HepG2 (cell line): ENCODE measurements at regions not wholly inside any gene's neighbourhood (a gene's known extent, or its start where the extent isn't known, plus 50 kb on each side); places are given as distances from the start of the nearest gene placed in this dataset.

Experiments used
- ATAC-seq: fragments of 200-7000 bp; cut with Tn5 transposase; 3 replicates; pipeline ENCODE4 v1.9.1; 2020; ENCODE audit warnings: mild to moderate bottlenecking, moderate library complexity
- BruUV-seq: library from RNA; stranded (reverse); fragments of 400-500 nt; replicated peaks from 2 replicates; lab custom pipeline; 2021; lab: Mats Ljungman, UMichigan
- CTCF ChIA-PET: fragments of 300-600 bp; formaldehyde crosslinking; extraction: SDS; loops from one replicate; lab custom pipeline; 2021; ENCODE audit warnings: low total read pairs, inconsistent platforms, low intra/inter-chr PET ratio; lab: Yijun Ruan, JAX
- POLR2A ChIA-PET: fragments of 350-600 bp; sonication (Branson Sonifier 250); formaldehyde crosslinking; loops from one replicate; lab custom pipeline; 2020; ENCODE audit warnings: antibody characterized with exemption, inconsistent platforms; lab: Yijun Ruan, JAX
- DNase-seq: peaks from one replicate; pipeline ENCODE4 v3.0.0-alpha.2; 2015; ENCODE audit warnings: low spot score
- FAIRE-seq: peaks from 3 replicates; lab custom pipeline; 2011; peaks lifted over from hg19 to GRCh38; lab: Jason Lieb, UNC
- H2AFZ ChIP-seq: one replicate; pipeline ENCODE4 v1.6.1; 2011; ENCODE audit warnings: low read length, inconsistent platforms
- H3K27ac ChIP-seq: fragments of 300-600 bp; 3 replicates; pipeline ENCODE4 v1.8.0; 2011; ENCODE audit warnings: mixed run types, mild to moderate bottlenecking, mixed read lengths, low read length, inconsistent platforms; ENCODE audit not compliant: insufficient read depth; ENCODE audit errors: extremely low read length
- H3K27me3 ChIP-seq, 2 experiments: fragments of 200-600 bp in 1 of 2; 2 replicates in 1 of 2; 3 replicates in 1 of 2; pipeline versions ENCODE4 v1.6.0 to v1.8.0; 2011; ENCODE audit warnings: low read length in 2 of 2, mild to moderate bottlenecking in 2 of 2, moderate library complexity in 2 of 2, inconsistent platforms in 1 of 2; ENCODE audit not compliant: insufficient read depth in 2 of 2, control insufficient read depth in 1 of 2
- H3K36me3 ChIP-seq, 2 experiments: fragments of 200-600 bp in 1 of 2; replicated peaks in 1 of 2; 2 replicates in 1 of 2; 3 replicates in 1 of 2; pipeline versions ENCODE4 v1.5.1 to v1.8.0; 2011; ENCODE audit warnings: low read length in 2 of 2, inconsistent platforms in 1 of 2; ENCODE audit not compliant: insufficient read depth in 2 of 2, control insufficient read depth in 1 of 2
- H3K4me1 ChIP-seq: 2 replicates; pipeline ENCODE4 v1.5.1; 2012; ENCODE audit warnings: low read length, inconsistent platforms; ENCODE audit not compliant: insufficient read depth
- H3K4me2 ChIP-seq: 2 replicates; pipeline ENCODE4 v1.6.0; 2011; ENCODE audit warnings: low read depth, low read length, inconsistent platforms
- H3K4me3 ChIP-seq, 3 experiments: fragments of 200-600 bp in 1 of 3; sonication (generic), shearing (Covaris generic) in 1 of 3; replicated peaks in 1 of 3; 2 replicates each; pipeline ENCODE4 v1.5.1; 2011 to 2016; ENCODE audit warnings: low read length in 3 of 3, inconsistent platforms in 2 of 3, low read depth in 2 of 3, mild to moderate bottlenecking in 2 of 3, control low read depth in 1 of 3, mixed read lengths in 1 of 3; ENCODE audit not compliant: insufficient read depth in 1 of 3
- H3K79me2 ChIP-seq: one replicate; pipeline ENCODE4 v1.6.1; 2011; ENCODE audit warnings: low read length, inconsistent platforms; ENCODE audit not compliant: insufficient read depth
- H3K9ac ChIP-seq: 2 replicates; pipeline ENCODE4 v1.6.0; 2011; ENCODE audit warnings: mild to moderate bottlenecking, low read depth, low read length, inconsistent platforms; ENCODE audit not compliant: insufficient read depth
- H3K9me3 ChIP-seq: 2 replicates; pipeline ENCODE4 v1.5.1; 2012; ENCODE audit warnings: mild to moderate bottlenecking, low read length
- H4K20me1 ChIP-seq: 2 replicates; pipeline ENCODE4 v1.6.0; 2011; ENCODE audit warnings: inconsistent platforms, mild to moderate bottlenecking, low read length, moderate library complexity; ENCODE audit not compliant: insufficient read depth
- JUND ChIP-seq: sonication (generic); formaldehyde crosslinking; IDR thresholded peaks from 2 replicates; pipeline ENCODE4 v1.8.0; 2022; ENCODE audit warnings: mild to moderate bottlenecking, missing genetic modification reagents
- MTF1 ChIP-seq: sonication (generic); formaldehyde crosslinking; IDR thresholded peaks from 2 replicates; pipeline ENCODE4 v1.5.0; 2020; ENCODE audit warnings: missing genetic modification reagents
- MXI1 ChIP-seq: IDR thresholded peaks from 3 replicates; pipeline ENCODE4 v1.6.1; 2012; ENCODE audit warnings: low read depth, low read length, inconsistent platforms, borderline replicate concordance
- PAX8 ChIP-seq: sonication (generic); formaldehyde crosslinking; IDR thresholded peaks from 2 replicates; pipeline ENCODE4 v1.8.0; 2022; ENCODE audit warnings: mild to moderate bottlenecking, missing genetic modification reagents, borderline replicate concordance
- PBX3 ChIP-seq: sonication (generic); formaldehyde crosslinking; IDR thresholded peaks from 2 replicates; pipeline ENCODE4 v1.8.1; 2023; ENCODE audit warnings: missing genetic modification reagents, inconsistent platforms, borderline replicate concordance
- POLR2AphosphoS2 ChIP-seq: IDR thresholded peaks from 2 replicates; pipeline ENCODE4 v1.6.1; 2011; ENCODE audit warnings: low read depth, low read length, improper control_type of control experiment
- RELA ChIP-seq: sonication (generic); formaldehyde crosslinking; IDR thresholded peaks from 2 replicates; pipeline ENCODE4 v1.4.0; 2020; ENCODE audit warnings: missing genetic modification reagents
- SNAI1 ChIP-seq: sonication (generic); formaldehyde crosslinking; IDR thresholded peaks from 2 replicates; pipeline ENCODE4 v1.5.0; 2020; ENCODE audit warnings: mild to moderate bottlenecking, missing genetic modification reagents, borderline replicate concordance
- TCF12 ChIP-seq, 2 experiments: fragments of 450-650 bp in 1 of 2; sonication (generic) in 1 of 2; formaldehyde crosslinking in 1 of 2; IDR thresholded peaks; 2 replicates each; pipeline versions ENCODE4 v1.6.1 to v1.8.0; 2017 to 2022; ENCODE audit warnings: antibody characterized with exemption in 1 of 2, mild to moderate bottlenecking in 1 of 2, missing genetic modification reagents in 1 of 2, moderate library complexity in 1 of 2
- ZNF136 ChIP-seq: sonication (generic); formaldehyde crosslinking; IDR thresholded peaks from 2 replicates; pipeline ENCODE4 v1.8.1; 2022; ENCODE audit warnings: low read depth, mild to moderate bottlenecking, moderate library complexity, missing genetic modification reagents
- ZNF510 ChIP-seq: sonication (generic); formaldehyde crosslinking; IDR thresholded peaks from 2 replicates; pipeline ENCODE4 v1.4.0; 2020; ENCODE audit warnings: low read depth, mild to moderate bottlenecking, missing genetic modification reagents
- ZNF567 ChIP-seq: sonication (generic); formaldehyde crosslinking; IDR thresholded peaks from 2 replicates; pipeline ENCODE4 v1.8.1; 2023; ENCODE audit warnings: mild to moderate bottlenecking, missing genetic modification reagents, borderline replicate concordance
- ZNF619 ChIP-seq: sonication (generic); formaldehyde crosslinking; IDR thresholded peaks from 2 replicates; pipeline ENCODE4 v1.4.0; 2020; ENCODE audit warnings: mild to moderate bottlenecking, missing genetic modification reagents
- WGBS: methylation state at CpG from one replicate; pipeline ENCODE4 v1.1.6; 2017; ENCODE audit warnings: low lambda C conversion rate; 5-methylcytosine and 5-hydroxymethylcytosine counted together
- in situ Hi-C: cut with HindIII; loops from 2 replicates; pipeline ENCODE4 v1.10.0; 2017; ENCODE audit warnings: low pct_unique_long_range_greater_than_20kb; ENCODE audit not compliant: extremely low pct_ligation_motif_present
- intact Hi-C: fragments of 100-400 bp; cut with micrococcal nuclease; formaldehyde crosslinking; loops from one replicate; pipeline ENCODE4 v1.10.0; 2022; ENCODE audit not compliant: unreplicated experiment

- TF ChIP-seq ZNF510 (CRISPR knock-in tag) (no peak), SNAI1 (CRISPR knock-in tag) (no peak), POLR2AphosphoS2 (no peak), PAX8 (CRISPR knock-in tag) (no peak), TCF12 (IDR thresholded peaks at IDR 0.05) (no peak), TCF12 (CRISPR knock-in tag; IDR thresholded peaks at IDR 0.05) (no peak), MXI1 (no peak)
Observed at GRCh38 chrX:6708041-6708440, 173.1 kb upstream of the VCX3A start (continued).

- H3K9me3 ChIP-seq, result no peaks in the 10 kb centered on the region
- no peak overlapping the region for H3K27ac ChIP-seq
- intact Hi-C loops, result no loop called here
- no TSS peak for BruUV-seq
- H2AFZ ChIP-seq, result no peak overlapping the region
- DNase-seq, result no peak
- H3K4me2 ChIP-seq, result no peak overlapping the region
- no peak for FAIRE-seq
- no peaks in the 10 kb centered on the region for H3K36me3 ChIP-seq
- CTCF ChIA-PET, result no interaction called here
- in situ Hi-C loops, result no loop called here
- H3K9ac ChIP-seq, result no peak overlapping the region
- TF ChIP-seq MTF1 (no peak), ZNF136 (CRISPR knock-in tag) (no peak), ZNF567 (CRISPR knock-in tag) (no peak), ZNF619 (CRISPR knock-in tag) (no peak), RELA (CRISPR knock-in tag) (no peak), JUND (CRISPR knock-in tag) (no peak), PBX3 (CRISPR knock-in tag) (no peak)
- no peak for ATAC-seq
- no peaks in the 10 kb centered on the region for H4K20me1 ChIP-seq
- POLR2A ChIA-PET, result no interaction called here
- 31% methylated on average over 3 of the region's 6 CpGs for WGBS
- H3K4me1 ChIP-seq, result no peaks in the 10 kb centered on the region
- H3K79me2 ChIP-seq, result no peaks in the 10 kb centered on the region
- H3K27me3 ChIP-seq, result no peaks in the 10 kb centered on the region
- H3K4me3 ChIP-seq, result no peak overlapping the region
Observed at GRCh38 chrX:6707497-6707896, 172.6 kb upstream of the VCX3A start.
